ENCODE measurements at regions not wholly inside any gene's neighbourhood (a gene's known extent, or its start where the extent isn't known, plus 50 kb on each side); places are given as distances from the start of the nearest gene placed in this dataset.

GRCh38 chr18:29711932-29712331 is 1330.6 kb downstream of the DSC3 start:
- H3K4me1 ChIP-seq (replicated peaks): no peaks in the 10 kb centered on the region
- no peak overlapping the region for H3K27ac ChIP-seq
- no peak for DNase-seq (ENCODE audit: low read depth in 1 of 2, low spot score in 2 of 2)

GRCh38 chr18:29693334-29693733 is 1349.2 kb downstream of the DSC3 start:
- no peak for DNase-seq (ENCODE audit: low read depth in 1 of 2, low spot score in 2 of 2)
- no peaks in the 10 kb centered on the region for H3K9me3 ChIP-seq (replicated peaks)
- H3K36me3 ChIP-seq: no peaks in the 10 kb centered on the region
- no peaks in the 10 kb centered on the region for H3K4me1 ChIP-seq (replicated peaks)
- H3K4me3 ChIP-seq: no peak overlapping the region
- no peaks in the 10 kb centered on the region for H3K27me3 ChIP-seq (replicated peaks)
- H3K27ac ChIP-seq: no peak overlapping the region

More at GRCh38 chr18:29711932-29712331, 1330.6 kb downstream of the DSC3 start:
- H3K27me3 ChIP-seq (replicated peaks): no peaks in the 10 kb centered on the region
- H3K4me3 ChIP-seq: no peak overlapping the region
- no peaks in the 10 kb centered on the region for H3K36me3 ChIP-seq
- H3K9me3 ChIP-seq (replicated peaks): no peaks in the 10 kb centered on the region

GRCh38 chr18:29681578-29681977 is 1361.0 kb downstream of the DSC3 start:
- DNase-seq (ENCODE audit: low read depth in 1 of 2, low spot score in 2 of 2): no peak
- no peak overlapping the region for H3K27ac ChIP-seq
- no peaks in the 10 kb centered on the region for H3K27me3 ChIP-seq (replicated peaks)
- no peaks in the 10 kb centered on the region for H3K4me1 ChIP-seq (replicated peaks)
- H3K9me3 ChIP-seq (replicated peaks): no peaks in the 10 kb centered on the region
- H3K36me3 ChIP-seq: no peaks in the 10 kb centered on the region
- H3K4me3 ChIP-seq: no peak overlapping the region

DNA sequence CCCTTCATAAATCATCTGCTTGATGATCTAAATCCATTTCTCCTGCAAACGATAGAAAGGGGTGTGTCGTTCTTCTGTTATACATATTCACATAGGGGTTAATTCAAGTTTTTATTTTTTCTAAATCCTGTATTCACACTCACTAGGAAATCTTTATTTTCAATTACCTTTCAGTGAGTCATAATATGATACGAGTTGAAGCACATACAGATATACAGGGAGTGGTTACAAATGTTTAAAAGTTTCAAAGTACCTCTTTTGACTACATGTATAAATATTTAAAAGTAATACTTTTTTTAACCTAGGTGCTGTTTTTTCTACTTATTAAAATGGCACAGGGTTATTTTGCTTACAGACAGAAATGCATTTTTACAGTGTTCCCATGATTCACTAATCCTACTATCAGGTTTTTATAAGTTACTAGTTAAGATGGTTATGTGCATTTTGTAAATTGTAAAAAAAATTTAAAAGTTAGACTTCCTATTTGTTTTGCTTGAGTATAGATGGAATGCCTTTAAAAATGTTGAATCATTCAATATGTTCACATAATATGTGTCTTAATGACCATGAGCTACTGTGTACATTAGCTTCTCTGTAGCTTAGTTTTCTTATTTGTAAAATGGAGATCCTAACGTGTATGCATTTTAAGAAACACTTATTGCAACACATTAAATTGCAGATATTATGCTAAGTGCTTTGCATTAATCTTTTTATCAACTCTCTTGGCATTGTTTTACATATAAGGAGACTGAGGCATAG is 1378.1 kb downstream of the DSC3 start:
- no peaks in the 10 kb centered on the region for H3K4me1 ChIP-seq (replicated peaks)
- H3K4me3 ChIP-seq: no peak overlapping the region
- H3K9me3 ChIP-seq (replicated peaks): no peaks in the 10 kb centered on the region
- no peak overlapping the region for H3K27ac ChIP-seq
- no peak for DNase-seq (ENCODE audit: low read depth in 1 of 2, low spot score in 2 of 2)
- no peaks in the 10 kb centered on the region for H3K27me3 ChIP-seq (replicated peaks)
- H3K36me3 ChIP-seq: no peaks in the 10 kb centered on the region

DNA sequence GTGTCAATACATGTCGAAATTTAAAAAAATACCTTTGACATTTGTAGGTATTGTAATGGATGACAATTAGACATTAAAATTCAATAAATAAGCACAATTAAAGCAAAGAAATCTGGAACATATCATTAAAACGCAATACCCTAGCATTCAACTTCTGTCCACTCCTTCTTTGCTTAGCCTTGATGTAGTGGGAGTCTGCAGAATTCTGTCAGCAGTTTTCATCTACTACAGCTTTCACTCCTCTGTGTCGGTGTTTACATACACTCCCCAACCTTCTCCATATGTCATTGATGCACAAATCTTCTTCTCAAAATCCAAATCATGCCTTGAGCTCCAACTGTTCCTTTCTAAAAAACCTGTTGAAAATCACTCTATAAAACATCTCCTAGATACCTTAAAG is 1380.6 kb downstream of the DSC3 start:
- H3K27me3 ChIP-seq (replicated peaks): no peaks in the 10 kb centered on the region

DNA sequence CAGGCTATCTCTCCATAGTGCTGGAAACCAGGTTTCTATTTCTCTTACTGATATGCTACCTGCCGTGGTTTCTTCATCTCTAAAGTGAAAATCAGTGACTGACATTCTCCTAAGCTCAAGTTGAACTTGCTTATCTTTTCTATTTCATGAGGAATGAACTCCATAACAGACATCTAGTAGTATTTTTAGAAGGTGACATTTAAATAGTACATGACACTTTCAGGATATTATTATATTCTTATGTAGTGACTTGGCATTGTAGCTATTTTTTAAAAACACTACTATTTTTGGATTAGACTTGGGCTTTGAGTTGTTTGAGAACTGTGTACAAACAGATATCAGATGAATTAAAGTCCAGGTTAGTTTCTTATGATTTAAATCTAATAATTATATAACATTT is 1381.8 kb downstream of the DSC3 start:
- Histone ChIP-seq H3K4me1 (replicated peaks) (no peaks in the 10 kb centered on the region), H3K27me3 (replicated peaks) (no peaks in the 10 kb centered on the region), H3K9me3 (replicated peaks) (no peaks in the 10 kb centered on the region), H3K36me3 (no peaks in the 10 kb centered on the region), H3K27ac (no peak overlapping the region), H3K4me3 (no peak overlapping the region)
- no peak for DNase-seq (ENCODE audit: low read depth in 1 of 2, low spot score in 2 of 2)

More for the DNA sequence above, 1380.6 kb downstream of the DSC3 start:
- no peaks in the 10 kb centered on the region for H3K9me3 ChIP-seq (replicated peaks)
- H3K27ac ChIP-seq: no peak overlapping the region
- H3K36me3 ChIP-seq: no peaks in the 10 kb centered on the region
- H3K4me3 ChIP-seq: no peak overlapping the region
- no peak for DNase-seq (ENCODE audit: low read depth in 1 of 2, low spot score in 2 of 2)
- no peaks in the 10 kb centered on the region for H3K4me1 ChIP-seq (replicated peaks)

DNA sequence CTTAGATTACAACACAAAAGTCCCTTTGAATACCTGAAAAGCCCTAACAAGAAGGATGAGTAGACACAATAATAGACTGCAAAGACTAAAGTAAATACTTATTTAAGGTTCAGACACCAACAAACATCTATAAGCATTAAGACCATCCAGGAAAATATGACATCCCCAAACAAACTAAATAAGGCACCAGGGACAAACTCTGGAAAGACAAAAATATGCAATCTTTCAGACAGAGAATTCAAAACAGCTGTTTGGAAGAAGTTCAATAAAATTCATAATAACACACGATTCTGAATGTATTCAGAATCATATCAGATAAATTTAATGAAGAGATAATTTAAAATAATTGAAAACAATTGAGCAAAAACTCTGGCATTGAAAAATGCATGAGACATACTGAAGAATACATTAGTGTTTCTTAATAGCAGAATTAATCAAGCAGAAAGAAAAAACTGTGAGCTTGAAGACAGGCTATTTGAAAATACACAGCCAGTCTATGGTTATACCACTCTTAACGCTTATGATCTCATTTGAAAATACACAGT is 1388.8 kb downstream of the DSC3 start:
- no peak for DNase-seq (ENCODE audit: low read depth in 1 of 2, low spot score in 2 of 2)
- H3K36me3 ChIP-seq: no peaks in the 10 kb centered on the region
- no peaks in the 10 kb centered on the region for H3K9me3 ChIP-seq (replicated peaks)
- H3K27me3 ChIP-seq (replicated peaks): no peaks in the 10 kb centered on the region
- no peaks in the 10 kb centered on the region for H3K4me1 ChIP-seq (replicated peaks)
- no peak overlapping the region for H3K4me3 ChIP-seq
- no peak overlapping the region for H3K27ac ChIP-seq

- no peaks in the 10 kb centered on the region for H3K36me3 ChIP-seq
- no peak overlapping the region for H3K27ac ChIP-seq
- no peak overlapping the region for H3K4me3 ChIP-seq
- no peaks in the 10 kb centered on the region for H3K4me1 ChIP-seq (replicated peaks)
- H3K9me3 ChIP-seq (replicated peaks): no peaks in the 10 kb centered on the region
- no peak for DNase-seq (ENCODE audit: low read depth in 1 of 2, low spot score in 2 of 2)
- H3K27me3 ChIP-seq (replicated peaks): no peaks in the 10 kb centered on the region
These were observed 1389.7 kb downstream of the DSC3 start for GRCh38 chr18:29652797-29653196.

DNA sequence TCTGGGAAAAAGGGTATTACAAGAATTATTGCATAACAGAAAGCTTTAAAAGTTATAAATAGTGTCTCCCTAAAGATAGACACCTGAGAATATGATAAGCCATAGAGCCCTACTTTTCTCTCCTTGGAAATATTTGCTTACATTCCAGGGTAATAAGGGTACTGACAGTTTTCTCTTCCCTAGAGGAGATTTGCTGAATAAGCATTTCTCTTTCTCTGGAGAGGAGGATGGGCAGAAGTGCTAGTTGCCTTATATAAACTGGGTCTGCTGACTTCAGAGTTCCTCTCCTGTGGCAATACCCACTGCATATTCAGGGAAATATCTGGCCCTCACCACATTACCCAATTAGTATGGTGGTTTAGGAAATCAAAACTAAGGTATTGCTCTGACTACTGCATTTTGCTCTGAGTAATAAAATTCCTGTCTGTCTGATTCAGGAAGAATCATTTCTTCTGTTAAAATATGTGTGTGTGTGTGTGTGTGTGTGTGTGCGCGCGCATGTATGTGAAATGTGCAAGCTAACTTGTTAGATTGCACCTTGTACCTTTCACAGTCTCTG is 1391.3 kb downstream of the DSC3 start:
- no peak for DNase-seq (ENCODE audit: low read depth in 1 of 2, low spot score in 2 of 2)
- Histone ChIP-seq H3K36me3 (no peaks in the 10 kb centered on the region), H3K27me3 (replicated peaks) (no peaks in the 10 kb centered on the region), H3K9me3 (replicated peaks) (no peaks in the 10 kb centered on the region), H3K4me3 (no peak overlapping the region), H3K27ac (no peak overlapping the region), H3K4me1 (replicated peaks) (no peaks in the 10 kb centered on the region)

- Histone ChIP-seq H3K27ac (no peak overlapping the region), H3K9me3 (replicated peaks) (no peaks in the 10 kb centered on the region), H3K27me3 (replicated peaks) (no peaks in the 10 kb centered on the region), H3K36me3 (no peaks in the 10 kb centered on the region), H3K4me3 (no peak overlapping the region), H3K4me1 (replicated peaks) (no peaks in the 10 kb centered on the region)
- no peak for DNase-seq (ENCODE audit: low read depth in 1 of 2, low spot score in 2 of 2)
These were observed 1393.7 kb downstream of the DSC3 start for GRCh38 chr18:29648891-29649290.

DNA sequence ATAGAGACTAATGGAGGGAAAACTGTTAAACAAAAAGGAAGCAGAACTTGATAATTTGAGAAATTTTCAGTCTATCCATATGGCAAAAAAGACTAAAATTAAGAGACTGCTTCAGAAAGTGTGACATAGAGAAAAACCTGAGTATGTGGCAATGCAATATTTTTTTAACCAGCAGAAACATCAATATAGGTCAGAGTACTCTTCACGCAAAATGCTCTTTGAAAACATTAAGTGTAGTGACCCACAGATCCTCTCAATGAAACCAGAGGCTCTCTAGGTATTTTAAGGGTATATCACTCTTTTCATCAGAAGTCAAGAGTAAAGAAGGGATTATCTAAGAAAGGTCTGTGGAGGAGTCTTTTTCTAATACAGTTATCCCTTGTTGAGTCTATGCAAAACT is 1394.8 kb downstream of the DSC3 start:
- H3K9me3 ChIP-seq (replicated peaks): no peaks in the 10 kb centered on the region
- no peaks in the 10 kb centered on the region for H3K27me3 ChIP-seq (replicated peaks)
- DNase-seq (ENCODE audit: low read depth in 1 of 2, low spot score in 2 of 2): no peak
- no peaks in the 10 kb centered on the region for H3K4me1 ChIP-seq (replicated peaks)
- no peaks in the 10 kb centered on the region for H3K36me3 ChIP-seq
- H3K27ac ChIP-seq: no peak overlapping the region
- H3K4me3 ChIP-seq: no peak overlapping the region

DNA sequence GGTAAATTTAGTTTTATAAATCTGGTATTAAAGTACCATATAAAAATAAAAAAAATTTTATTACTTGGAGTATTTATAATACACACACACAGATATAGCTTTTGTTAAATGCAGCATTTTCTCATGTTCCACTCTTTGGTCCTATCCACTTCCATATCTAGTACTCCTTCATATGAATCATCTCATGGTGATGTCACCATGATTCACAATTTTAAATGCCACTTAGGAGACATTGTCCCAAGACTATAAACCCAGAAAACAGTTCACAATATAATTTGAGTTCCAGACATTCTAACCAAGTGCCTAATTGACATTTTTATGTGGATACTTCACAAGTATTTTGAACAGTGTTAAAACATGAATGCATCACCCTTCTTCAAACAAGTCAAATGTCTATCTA is 1398.3 kb downstream of the DSC3 start:
- Histone ChIP-seq H3K36me3 (no peaks in the 10 kb centered on the region), H3K27me3 (replicated peaks) (no peaks in the 10 kb centered on the region), H3K4me1 (replicated peaks) (no peaks in the 10 kb centered on the region), H3K9me3 (replicated peaks) (no peaks in the 10 kb centered on the region), H3K27ac (no peak overlapping the region), H3K4me3 (no peak overlapping the region)
- DNase-seq (ENCODE audit: low read depth in 1 of 2, low spot score in 2 of 2): peak in 1 of 2 experiments; percentile 2

DNA sequence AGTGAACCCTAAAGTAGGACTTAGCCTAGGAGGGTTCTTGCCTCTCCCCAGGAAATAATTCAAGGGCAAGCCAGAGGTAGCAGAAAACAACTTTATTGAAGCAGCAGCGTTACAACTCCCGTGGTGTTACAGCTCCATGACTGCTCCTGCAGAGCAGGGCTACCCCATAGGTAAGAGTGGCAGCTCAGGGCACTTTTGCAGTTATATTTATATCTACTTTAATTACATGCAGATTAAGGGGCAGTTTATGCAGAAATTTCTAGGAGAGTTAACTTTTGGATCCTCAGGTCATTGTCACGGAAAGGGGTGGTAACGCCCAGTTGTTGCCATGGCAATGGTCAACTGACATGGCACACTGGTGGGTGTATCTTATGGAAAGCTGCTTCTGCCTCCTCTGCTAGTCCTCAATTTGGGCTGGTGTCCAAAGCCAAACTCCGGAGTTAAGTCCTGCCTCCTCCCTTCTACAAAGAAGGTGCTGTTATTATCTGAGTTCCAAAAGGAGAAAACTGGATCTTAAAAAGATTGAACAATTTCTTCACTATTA is 1413.0 kb downstream of the DSC3 start:
- Histone ChIP-seq H3K27me3 (replicated peaks) (no peaks in the 10 kb centered on the region), H3K36me3 (no peaks in the 10 kb centered on the region), H3K27ac (no peak overlapping the region), H3K4me1 (replicated peaks) (no peaks in the 10 kb centered on the region), H3K4me3 (no peak overlapping the region), H3K9me3 (replicated peaks) (no peaks in the 10 kb centered on the region)
- no peak for DNase-seq (ENCODE audit: low read depth in 1 of 2, low spot score in 2 of 2)

- Histone ChIP-seq H3K36me3 (no peaks in the 10 kb centered on the region), H3K27me3 (replicated peaks) (no peaks in the 10 kb centered on the region), H3K27ac (no peak overlapping the region), H3K4me1 (replicated peaks) (no peaks in the 10 kb centered on the region), H3K4me3 (no peak overlapping the region), H3K9me3 (replicated peaks) (no peaks in the 10 kb centered on the region)
- DNase-seq (ENCODE audit: low read depth in 1 of 2, low spot score in 2 of 2): no peak
These were observed 1416.4 kb downstream of the DSC3 start for GRCh38 chr18:29626094-29626493.

All from SJSA1 (cell line).